Urinary bladder (tissue), 3 donors: ENCODE measurements at regions not wholly inside any gene's neighbourhood (a gene's known extent, or its start where the extent isn't known, plus 50 kb on each side); places are given as distances from the start of the nearest gene placed in this dataset.

Experiments used
- DNase-seq: peaks from one replicate; pipeline ENCODE4 v3.0.0-alpha.2; 2015; ENCODE audit errors: extremely low spot score
- H3K27ac ChIP-seq: one replicate; pipeline ENCODE4 v1.5.1; 2013; ENCODE audit warnings: low read depth, mild to moderate bottlenecking, moderate library complexity
- H3K36me3 ChIP-seq: one replicate; pipeline ENCODE4 v1.6.1; 2013; ENCODE audit warnings: mild to moderate bottlenecking, moderate library complexity; ENCODE audit not compliant: insufficient read depth
- H3K4me1 ChIP-seq: one replicate; pipeline ENCODE4 v1.6.1; 2013; ENCODE audit warnings: mild to moderate bottlenecking, moderate library complexity; ENCODE audit not compliant: insufficient read depth
- H3K4me3 ChIP-seq: one replicate; pipeline ENCODE4 v1.5.1; 2013; ENCODE audit warnings: low read depth, low read length
- WGBS: extraction: QIAGEN DNeasy Blood & Tissue Kit; methylation state at CpG from one replicate; pipeline ENCODE4 v1.1.7; 2013; 5-methylcytosine and 5-hydroxymethylcytosine counted together
- donor health status: healthy with polysubstance abuse.
- donor health status: healthy.

- DNase-seq, result no peak
- H3K27ac ChIP-seq, result no peak overlapping the region
- H3K4me3 ChIP-seq, result no peak overlapping the region
- H3K36me3 ChIP-seq, result no peaks in the 10 kb centered on the region
- no peaks in the 10 kb centered on the region for H3K4me1 ChIP-seq
- WGBS, result 94% methylated on average over 8 of the region's 8 CpGs
Observed at GRCh38 chr10:4101918-4102654, 317.1 kb upstream of the KLF6 start.

- DNase-seq, result no peak
- H3K27ac ChIP-seq, result no peak overlapping the region
- 86% methylated on average over 4 of the region's 4 CpGs for WGBS
- H3K36me3 ChIP-seq, result no peaks in the 10 kb centered on the region
- H3K4me3 ChIP-seq, result no peak overlapping the region
- H3K4me1 ChIP-seq, result no peaks in the 10 kb centered on the region
Observed at GRCh38 chr10:4100380-4100779, 315.4 kb upstream of the KLF6 start.

DNA sequence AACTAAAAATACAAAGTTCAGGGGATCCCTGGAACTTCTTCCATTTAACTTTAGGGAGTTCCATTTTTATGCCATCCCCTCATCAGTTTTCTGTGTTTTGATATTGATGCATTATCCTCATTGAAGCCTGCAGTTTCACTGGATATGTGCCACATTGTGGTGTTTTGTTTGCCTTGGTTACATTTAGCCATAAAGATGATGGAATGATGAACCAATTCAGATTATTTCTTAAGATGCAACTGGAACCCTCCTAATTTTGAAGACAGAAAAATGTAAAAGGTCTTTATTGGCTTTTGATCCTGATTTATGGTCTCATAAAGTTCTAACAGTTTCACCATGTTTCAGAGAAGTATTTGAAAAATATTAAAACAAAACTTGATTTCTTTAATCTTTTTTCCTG, 314.2 kb upstream of the KLF6 start:
- no peak for DNase-seq
- Histone ChIP-seq H3K27ac (no peak overlapping the region), H3K4me1 (no peaks in the 10 kb centered on the region), H3K4me3 (no peak overlapping the region), H3K36me3 (no peaks in the 10 kb centered on the region)

DNA sequence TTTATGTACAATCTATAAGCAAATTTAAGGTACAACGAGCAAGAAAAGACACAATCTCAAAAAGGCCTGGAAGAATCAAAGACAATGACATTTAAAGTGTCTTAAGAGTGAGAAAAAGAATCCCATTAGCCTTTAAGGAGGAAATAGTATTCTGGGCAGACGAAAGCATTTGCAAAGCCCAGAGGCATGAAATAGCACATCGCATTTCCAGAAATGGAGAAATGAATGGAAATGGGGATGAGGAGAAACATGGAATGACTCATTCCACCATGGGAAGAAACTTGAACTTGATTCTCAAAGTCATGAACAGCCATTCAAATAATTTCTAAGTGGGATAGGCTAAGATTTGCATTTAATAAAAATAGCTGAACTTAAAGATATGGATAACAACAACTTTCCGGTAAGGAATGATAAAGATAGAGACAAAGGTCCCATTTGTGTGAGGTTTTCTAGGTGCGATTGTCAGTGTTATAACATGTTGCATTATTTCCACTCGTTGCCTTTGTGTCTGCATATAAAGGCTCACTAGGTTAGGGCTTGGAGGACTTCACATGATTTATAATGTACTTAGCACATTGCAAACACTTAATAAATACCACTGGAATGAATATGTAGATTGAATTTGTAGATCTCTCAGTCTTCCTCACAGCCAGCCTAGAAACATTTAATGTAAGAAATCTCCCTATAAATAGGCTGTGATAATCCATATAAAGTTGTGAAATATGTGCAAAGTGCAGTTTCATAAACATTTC, 310.3 kb upstream of the KLF6 start:
- WGBS, result 86% methylated on average over 6 of the region's 6 CpGs
- Histone ChIP-seq H3K36me3 (no peaks in the 10 kb centered on the region), H3K4me1 (peaks cover 1% of the 10 kb centered on the region), H3K27ac (no peak overlapping the region), H3K4me3 (no peak overlapping the region)
- DNase-seq, result no peak

GRCh38 chr10:4094751-4095150, 309.7 kb upstream of the KLF6 start:
- no peaks in the 10 kb centered on the region for H3K36me3 ChIP-seq

DNA sequence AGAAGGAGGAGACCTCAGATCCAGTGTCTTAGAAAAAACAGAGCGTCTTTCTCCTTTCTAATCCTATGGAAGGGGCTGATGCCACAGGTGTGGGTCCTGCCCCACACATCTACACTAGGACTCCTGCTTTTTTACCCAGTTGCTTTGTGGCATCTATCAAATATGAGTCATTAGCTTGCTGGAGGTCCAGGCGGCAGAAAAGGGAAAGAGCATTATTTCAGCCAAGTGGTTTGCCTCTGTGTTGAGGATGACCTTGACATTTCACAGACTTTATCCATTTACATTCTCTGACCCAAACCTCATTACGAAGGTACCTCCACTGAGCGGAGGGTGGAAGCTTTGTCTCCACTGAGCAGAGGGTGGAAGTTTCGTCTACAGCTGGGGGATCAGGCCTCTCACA, 308.4 kb upstream of the KLF6 start:
- Histone ChIP-seq H3K4me1 (peaks cover 1% of the 10 kb centered on the region), H3K36me3 (no peaks in the 10 kb centered on the region), H3K27ac (no peak overlapping the region), H3K4me3 (no peak overlapping the region)
- WGBS, result 94% methylated on average over 5 of the region's 5 CpGs
- DNase-seq, result no peak

More at GRCh38 chr10:4094751-4095150, 309.7 kb upstream of the KLF6 start:
- WGBS, result 82% methylated on average over 2 of the region's 2 CpGs
- no peak overlapping the region for H3K4me3 ChIP-seq
- H3K4me1 ChIP-seq, result peaks cover 1% of the 10 kb centered on the region
- no peak for DNase-seq
- no peak overlapping the region for H3K27ac ChIP-seq

- DNase-seq, result no peak
- 95% methylated on average over 14 of the region's 14 CpGs for WGBS
- no peak overlapping the region for H3K27ac ChIP-seq
- no peaks in the 10 kb centered on the region for H3K36me3 ChIP-seq
- no peaks in the 10 kb centered on the region for H3K4me1 ChIP-seq
- no peak overlapping the region for H3K4me3 ChIP-seq
Observed at GRCh38 chr10:4088354-4089066, 303.5 kb upstream of the KLF6 start.

DNA sequence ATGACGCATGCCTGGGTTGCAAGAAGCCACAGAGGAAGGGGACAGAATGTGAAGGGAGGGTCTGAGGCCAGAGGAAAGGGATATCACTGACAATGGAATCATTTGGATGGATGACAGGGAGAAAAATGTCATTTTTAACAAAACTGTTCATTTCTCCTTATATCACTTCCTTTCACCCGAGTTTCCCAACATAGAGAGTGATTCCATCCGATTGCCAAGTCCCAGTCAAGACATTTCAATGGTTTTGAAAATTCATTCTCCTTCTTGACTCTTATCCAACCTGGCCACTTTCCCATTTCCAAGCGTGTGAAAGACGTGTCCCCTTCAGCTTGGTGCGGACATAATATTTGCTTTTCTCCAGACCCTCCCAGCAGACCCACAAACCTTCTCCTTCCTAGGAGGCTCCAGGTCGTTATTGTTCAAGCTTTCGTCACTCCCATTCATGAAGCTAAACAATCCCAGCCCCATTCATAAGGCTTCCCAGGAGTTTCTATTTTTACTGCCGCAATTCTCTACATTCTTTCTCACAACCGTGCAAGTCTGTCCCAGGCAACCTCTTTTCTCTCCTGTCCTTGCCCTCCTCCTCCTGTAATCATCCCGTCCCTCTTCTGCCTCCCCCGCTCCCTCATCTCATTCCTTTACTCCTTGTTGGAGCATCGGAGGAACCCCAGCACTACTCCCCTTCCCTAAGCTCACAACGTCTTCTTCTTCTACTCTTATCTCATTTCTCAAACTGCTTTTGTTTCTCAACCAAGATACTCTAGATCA, 301.3 kb upstream of the KLF6 start:
- Histone ChIP-seq H3K4me3 (no peak overlapping the region), H3K27ac (no peak overlapping the region), H3K4me1 (no peaks in the 10 kb centered on the region), H3K36me3 (no peaks in the 10 kb centered on the region)
- WGBS, result 46% methylated on average over 14 of the region's 14 CpGs
- DNase-seq, result no peak

DNA sequence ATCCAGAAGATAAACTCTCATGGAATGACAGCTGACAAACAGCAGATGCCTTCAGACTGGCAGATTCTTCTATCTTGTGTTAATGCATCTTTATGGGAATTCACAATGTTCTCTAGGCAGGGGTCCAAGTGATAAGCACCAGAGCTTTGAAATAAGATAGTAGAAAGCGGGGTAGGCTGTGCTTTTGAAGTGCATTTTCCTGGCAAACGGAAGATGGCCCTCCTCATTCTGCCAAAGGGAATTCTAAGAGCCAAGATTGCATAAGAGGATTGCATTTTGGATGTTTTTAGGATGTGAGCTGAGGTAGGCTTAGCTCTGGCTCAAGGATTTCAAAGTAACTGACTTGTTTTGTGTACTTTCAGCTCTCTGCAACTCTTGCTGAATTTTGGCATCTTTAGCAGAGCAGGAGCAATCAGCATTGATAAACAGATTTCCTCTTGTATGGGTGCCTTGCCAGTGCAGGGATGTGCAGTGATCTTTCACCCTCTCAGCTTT, 298.5 kb upstream of the KLF6 start:
- H3K4me3 ChIP-seq, result no peak overlapping the region
- no peaks in the 10 kb centered on the region for H3K4me1 ChIP-seq
- no peak for DNase-seq
- no peak overlapping the region for H3K27ac ChIP-seq
- no peaks in the 10 kb centered on the region for H3K36me3 ChIP-seq
- WGBS, result 31% methylated on average over 2 of the region's 2 CpGs

DNA sequence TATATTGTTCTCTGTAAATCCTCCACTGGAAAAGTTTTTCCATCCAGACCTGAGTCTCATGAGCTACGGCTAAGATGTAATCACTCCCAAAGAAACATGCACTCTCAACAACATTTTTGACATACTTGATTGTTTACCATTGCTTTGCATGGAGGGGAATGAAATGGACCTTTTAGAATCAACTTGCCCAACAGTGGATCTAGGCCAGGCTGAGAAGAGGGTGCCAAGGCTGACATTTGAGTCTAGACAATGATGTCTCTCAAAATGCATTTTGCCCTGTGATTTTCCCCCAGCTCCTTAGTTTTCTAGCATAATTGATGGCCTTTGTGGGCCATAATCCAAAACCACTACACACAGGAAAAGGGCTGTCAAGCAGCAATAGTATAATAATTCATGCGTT, 297.9 kb upstream of the KLF6 start:
- H3K27ac ChIP-seq, result no peak overlapping the region
- 56% methylated on average over 2 of the region's 2 CpGs for WGBS
- no peak for DNase-seq

GRCh38 chr10:4081685-4082111, 296.7 kb upstream of the KLF6 start:
- DNase-seq, result no peak
- WGBS, result 47% methylated on average over 5 of the region's 5 CpGs
- H3K27ac ChIP-seq, result no peak overlapping the region
- H3K4me1 ChIP-seq, result no peaks in the 10 kb centered on the region
- H3K36me3 ChIP-seq, result no peaks in the 10 kb centered on the region
- H3K4me3 ChIP-seq, result no peak overlapping the region

More for the DNA sequence above, 297.9 kb upstream of the KLF6 start:
- no peaks in the 10 kb centered on the region for H3K4me1 ChIP-seq
- no peak overlapping the region for H3K4me3 ChIP-seq
- H3K36me3 ChIP-seq, result no peaks in the 10 kb centered on the region

- Histone ChIP-seq H3K4me1 (no peaks in the 10 kb centered on the region), H3K36me3 (no peaks in the 10 kb centered on the region), H3K27ac (no peak overlapping the region), H3K4me3 (no peak overlapping the region)
- DNase-seq, result no peak
- 88% methylated on average over 7 of the region's 7 CpGs for WGBS
Observed at GRCh38 chr10:4080225-4080805, 295.3 kb upstream of the KLF6 start.

DNA sequence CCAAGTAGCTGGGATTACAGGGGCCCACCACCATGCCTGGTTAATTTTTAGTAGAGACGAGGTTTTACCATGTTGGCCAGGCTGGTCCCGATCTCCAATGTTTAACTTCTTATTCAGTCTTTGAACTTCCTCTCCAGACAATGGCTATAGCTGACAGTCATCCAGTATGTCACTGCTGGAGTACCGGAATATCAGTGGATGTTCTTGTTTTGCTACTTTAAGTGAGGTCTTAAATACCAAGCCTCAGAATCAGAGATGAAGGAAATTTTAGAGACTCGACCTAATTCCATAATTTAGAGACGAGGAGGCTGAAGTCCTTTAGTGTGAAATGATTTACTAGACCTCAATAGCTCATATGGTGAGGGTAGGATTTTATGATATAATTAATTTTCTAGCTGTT, 294.8 kb upstream of the KLF6 start:
- no peak for DNase-seq
- no peaks in the 10 kb centered on the region for H3K36me3 ChIP-seq
- WGBS, result 91% methylated on average over 5 of the region's 5 CpGs
- H3K4me1 ChIP-seq, result no peaks in the 10 kb centered on the region
- H3K4me3 ChIP-seq, result no peak overlapping the region
- no peak overlapping the region for H3K27ac ChIP-seq
